SU-DHL-6 (cell line): ENCODE measurements at regions not wholly inside any gene's neighbourhood (a gene's known extent, or its start where the extent isn't known, plus 50 kb on each side); places are given as distances from the start of the nearest gene placed in this dataset.

Experiments
- EZH2phosphoT487 ChIP-seq: fragments of 200-600 bp; sonication (generic), shearing (Covaris generic); conservative IDR thresholded peaks from 2 replicates; pipeline ENCODE4 v1.6.1; 2018; ENCODE audit warnings: mild to moderate bottlenecking, antibody characterized with exemption, low read length, moderate library complexity, mixed read lengths
- TF ChIP-seq, protein P1 (sequence below): fragments of 200-600 bp; sonication (generic); IDR thresholded peaks from one replicate; pipeline ENCODE4 v1.5.1; 2017; ENCODE audit warnings: antibody characterized with exemption, mild to moderate bottlenecking, low read length, moderate library complexity; ENCODE audit not compliant: insufficient read depth, poor library complexity, severe bottlenecking

- TF ChIP-seq, protein P1, sequence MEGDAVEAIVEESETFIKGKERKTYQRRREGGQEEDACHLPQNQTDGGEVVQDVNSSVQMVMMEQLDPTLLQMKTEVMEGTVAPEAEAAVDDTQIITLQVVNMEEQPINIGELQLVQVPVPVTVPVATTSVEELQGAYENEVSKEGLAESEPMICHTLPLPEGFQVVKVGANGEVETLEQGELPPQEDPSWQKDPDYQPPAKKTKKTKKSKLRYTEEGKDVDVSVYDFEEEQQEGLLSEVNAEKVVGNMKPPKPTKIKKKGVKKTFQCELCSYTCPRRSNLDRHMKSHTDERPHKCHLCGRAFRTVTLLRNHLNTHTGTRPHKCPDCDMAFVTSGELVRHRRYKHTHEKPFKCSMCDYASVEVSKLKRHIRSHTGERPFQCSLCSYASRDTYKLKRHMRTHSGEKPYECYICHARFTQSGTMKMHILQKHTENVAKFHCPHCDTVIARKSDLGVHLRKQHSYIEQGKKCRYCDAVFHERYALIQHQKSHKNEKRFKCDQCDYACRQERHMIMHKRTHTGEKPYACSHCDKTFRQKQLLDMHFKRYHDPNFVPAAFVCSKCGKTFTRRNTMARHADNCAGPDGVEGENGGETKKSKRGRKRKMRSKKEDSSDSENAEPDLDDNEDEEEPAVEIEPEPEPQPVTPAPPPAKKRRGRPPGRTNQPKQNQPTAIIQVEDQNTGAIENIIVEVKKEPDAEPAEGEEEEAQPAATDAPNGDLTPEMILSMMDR: no peak
- TF ChIP-seq EZH2phosphoT487: no peak
Observed at GRCh38 chr13:73850104-73850873, 283.9 kb downstream of the KLF12 start.
